ENCODE measurements at regions not wholly inside any gene's neighbourhood (a gene's known extent, or its start where the extent isn't known, plus 50 kb on each side); places are given as distances from the start of the nearest gene placed in this dataset.
"Not testable (repeated sequence)": the region's sequence is repeated elsewhere in the genome, so short reads cannot be mapped to it uniquely, and the experiment has no call there.

GRCh38 chr2:94576486-94576885 is 294.7 kb upstream of the TEKT4 start:
- not testable (repeated sequence) for DNase-seq

DNA sequence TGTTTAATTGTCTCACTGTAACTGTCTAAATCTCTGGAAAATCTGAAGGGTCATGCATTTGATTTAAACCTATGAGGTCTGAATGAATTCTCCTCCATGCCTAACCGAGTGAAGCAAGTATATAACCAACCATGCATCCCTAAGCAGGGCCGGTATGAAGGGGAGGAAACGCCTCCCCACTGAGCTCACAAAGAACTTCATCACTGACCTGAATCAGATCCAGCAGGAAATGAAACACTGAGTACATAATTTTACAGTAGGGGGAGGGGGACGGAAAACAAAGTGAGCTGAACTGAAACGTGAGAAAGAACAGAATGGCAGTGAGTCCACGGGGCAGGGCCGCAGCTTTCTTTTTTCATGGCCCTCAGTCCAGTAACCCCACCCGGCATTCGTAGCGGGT is 294.1 kb upstream of the TEKT4 start:
- not testable (repeated sequence) for DNase-seq

DNA sequence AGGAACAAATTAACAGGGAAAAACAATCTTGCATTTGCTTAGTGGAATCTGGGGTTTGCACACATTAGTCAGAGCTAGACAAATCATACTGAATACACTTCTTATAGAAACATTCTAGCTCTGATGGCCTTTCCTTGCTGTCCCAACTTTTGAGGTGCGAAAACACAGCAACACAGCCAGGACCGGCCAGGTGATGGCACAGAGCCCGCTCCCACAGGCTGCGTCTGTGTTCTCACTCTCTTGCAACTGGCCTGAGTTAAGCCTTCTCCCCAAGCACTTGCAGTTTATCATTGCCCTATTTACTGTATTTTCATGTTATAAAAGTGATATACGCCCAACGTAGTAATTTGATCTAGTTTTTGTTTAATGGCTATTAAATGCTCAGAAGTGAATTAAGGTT is 292.0 kb upstream of the TEKT4 start:
- DNase-seq = not testable (repeated sequence)

DNA sequence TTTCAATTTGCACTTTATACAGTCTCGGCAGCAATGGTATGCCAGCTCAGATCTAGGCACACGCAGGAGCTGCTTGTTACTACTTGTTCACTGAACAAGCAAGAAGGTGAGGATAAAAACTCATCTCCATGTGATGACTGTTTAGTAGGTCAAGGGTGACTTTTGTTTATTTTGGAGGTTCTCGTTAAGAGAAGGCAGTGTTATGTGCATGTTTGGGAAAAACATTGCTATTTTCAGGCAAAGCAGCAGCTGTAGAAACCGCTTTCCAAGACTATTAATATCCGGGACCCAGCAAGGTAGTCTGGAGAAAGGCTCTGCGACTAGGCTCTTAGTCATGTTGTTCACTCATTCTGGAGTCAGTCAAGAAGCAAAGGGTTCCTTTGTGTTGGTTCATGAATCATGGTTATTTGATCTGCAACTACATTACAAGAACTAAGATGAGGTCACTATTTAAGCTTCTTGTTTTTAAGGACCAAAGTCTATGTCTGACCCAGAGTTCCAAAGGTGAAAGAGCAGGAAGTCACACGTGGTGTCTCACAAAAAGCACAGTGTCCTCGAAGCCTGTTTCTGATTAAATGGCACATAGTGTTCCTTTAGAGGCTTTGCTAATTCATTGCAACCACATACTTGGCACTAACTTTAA is 288.0 kb upstream of the TEKT4 start:
- DNase-seq = not testable (repeated sequence)

GRCh38 chr2:94584569-94584968 is 286.7 kb upstream of the TEKT4 start:
- DNase-seq = not testable (repeated sequence)

DNA sequence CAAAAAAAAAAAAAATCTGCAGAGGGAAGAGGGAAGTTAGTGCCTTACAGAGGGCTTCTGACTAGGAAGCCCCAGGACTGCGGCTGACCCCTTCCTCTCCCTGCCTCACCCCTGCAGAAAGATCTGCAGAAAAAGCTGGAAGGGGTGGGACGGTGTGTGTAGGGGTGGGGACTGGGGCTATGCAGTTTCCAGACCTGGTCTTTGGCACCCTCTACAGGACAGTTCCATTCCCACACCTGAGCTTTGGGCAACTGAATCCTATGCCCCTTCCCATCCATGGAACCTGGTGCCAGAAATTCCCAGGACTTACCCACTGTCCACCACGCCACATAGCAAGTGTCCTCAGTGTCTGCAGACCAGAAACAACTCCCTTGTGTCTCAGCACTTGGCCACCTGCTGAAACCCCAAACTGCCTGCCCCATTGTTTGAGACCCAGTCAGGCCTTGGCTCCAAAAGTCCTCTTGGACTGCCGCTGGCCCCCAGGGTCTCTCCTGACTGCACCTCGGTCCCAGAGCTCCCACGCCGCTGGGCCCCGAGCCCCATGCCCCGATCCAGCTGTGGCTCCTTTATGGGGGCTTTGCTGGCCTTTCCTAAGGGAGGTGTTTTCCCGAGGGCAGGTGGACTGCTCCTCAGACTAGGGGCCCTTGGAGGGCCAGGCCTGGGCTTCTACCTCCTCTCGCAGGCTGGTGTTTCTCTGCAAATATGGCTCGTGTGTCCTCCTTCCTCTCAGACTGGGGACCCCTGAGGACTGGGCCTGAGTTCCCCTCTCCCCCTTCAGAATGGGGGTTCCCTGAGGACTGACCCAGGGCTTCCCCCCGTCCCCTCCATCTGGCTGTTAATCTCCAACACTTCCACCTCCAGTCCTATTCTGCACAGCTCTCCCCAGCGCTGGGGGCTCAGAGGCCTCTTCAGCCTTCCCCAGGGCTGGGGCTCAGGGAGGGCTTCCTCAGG is 284.9 kb upstream of the TEKT4 start:
- DNase-seq = not testable (repeated sequence)

DNA sequence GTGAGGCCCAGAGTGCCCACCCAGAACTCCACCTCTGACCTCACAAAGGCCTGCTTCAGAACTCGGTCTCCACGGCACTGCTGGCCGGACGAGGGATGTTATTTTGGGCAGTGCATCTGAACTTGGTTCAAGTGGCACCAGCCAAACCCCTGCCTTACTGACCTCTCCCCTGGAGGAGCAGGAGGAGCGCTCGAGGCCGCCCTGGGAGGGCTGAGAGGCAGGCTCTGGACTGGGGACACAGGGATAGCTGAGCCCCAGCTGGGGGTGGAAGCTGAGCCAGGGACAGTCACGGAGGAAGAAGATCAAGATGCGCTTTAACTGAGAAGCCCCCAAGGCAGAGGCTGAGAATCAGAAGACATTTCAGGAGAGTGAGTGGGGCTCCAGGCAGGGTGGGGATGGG is 284.2 kb upstream of the TEKT4 start:
- DNase-seq = not testable (repeated sequence)

GRCh38 chr2:94594019-94594836 is 277.0 kb upstream of the TEKT4 start:
- not testable (repeated sequence) for DNase-seq

DNA sequence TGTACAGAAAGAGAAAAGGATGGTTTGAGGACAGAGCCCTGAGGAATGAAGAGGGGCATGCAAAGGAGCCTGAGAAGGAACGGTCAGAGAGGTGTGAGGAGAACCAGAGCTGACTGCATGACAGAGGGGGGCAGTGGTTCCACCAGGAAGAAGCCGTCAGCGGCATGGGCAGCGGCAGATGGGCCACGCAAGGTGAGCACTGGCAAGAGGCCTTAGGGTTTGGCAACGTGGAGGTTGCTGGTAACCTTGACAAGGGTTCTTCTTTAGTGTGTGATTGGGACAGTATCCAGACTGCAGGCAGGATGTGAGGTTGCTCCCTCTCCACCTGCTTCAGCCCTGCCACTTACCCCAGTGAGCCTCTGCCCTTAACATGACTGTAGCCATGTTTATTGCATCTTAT is 275.3 kb upstream of the TEKT4 start:
- DNase-seq = not testable (repeated sequence)

DNA sequence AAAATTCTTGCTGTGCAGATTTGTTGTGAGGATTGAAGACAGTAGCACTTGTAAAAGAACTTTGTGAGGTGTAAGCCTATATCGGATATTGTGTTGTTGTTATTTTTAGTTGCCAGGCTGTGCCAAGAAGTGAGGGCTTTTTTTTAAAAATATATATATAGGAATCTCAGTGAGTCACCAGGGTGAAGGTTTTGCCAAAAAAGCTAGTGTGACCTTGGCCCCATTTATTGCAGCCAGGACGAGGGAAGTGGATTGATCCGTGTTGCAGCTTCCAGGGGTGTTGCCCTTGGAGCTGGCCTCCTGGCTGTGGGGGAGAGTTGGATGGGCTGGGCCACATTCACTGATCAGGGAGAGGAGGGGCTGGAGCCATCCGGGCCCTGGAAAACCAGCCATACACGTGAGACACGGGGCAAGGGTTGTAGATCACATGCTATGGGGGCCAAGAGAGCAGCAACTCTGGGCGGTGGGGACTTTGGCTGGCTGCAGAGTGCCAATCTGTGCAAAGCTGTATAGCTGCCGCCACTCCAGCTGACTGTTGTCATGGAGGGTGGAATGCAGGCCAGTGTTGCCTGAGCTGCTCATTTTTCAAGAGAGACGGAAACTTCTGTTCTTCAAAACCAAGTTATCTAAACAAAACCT is 273.0 kb upstream of the TEKT4 start:
- DNase-seq = not testable (repeated sequence)

DNA sequence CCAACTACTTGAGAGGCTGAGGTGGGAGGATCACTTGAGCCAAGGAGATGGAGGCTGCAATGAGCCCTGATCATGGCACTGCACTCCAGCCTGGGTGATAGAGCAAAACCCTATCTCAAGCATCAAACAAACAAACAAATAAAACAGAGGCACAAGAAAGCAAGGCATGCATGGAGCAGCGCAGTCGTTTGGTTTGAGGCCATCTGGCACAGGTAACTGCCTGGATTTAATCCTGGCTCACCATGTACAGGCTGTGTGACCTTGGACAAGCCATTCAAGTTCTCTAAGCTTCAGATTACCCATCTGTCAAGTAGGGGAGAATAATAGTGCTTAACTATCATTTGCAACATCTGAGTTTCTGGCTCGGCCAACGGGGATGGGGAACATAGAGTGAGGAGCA is 270.3 kb upstream of the TEKT4 start:
- DNase-seq = not testable (repeated sequence)

DNA sequence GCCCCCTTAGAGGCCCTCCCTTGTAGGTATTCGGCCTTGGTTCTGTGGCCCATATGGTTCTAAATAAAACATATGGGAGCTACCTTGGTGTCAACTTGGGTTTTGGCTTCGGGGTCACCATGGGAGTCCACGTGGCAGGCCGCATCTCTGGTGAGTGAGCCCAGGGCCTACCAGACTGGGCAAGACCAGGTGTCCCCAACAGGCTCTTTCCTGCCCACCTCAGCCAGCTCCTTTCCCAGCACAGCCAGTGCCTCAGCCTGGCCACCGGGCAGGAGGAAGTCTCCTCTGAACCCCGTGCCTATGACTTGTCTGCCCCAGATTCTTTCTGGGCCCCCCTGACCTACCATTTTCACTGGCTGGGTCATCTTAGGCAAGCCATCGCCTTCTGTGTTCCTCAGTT is 268.8 kb upstream of the TEKT4 start:
- no peak for DNase-seq

- no peak for DNase-seq
These were observed 249.1 kb upstream of the TEKT4 start for GRCh38 chr2:94622113-94622618.

DNA sequence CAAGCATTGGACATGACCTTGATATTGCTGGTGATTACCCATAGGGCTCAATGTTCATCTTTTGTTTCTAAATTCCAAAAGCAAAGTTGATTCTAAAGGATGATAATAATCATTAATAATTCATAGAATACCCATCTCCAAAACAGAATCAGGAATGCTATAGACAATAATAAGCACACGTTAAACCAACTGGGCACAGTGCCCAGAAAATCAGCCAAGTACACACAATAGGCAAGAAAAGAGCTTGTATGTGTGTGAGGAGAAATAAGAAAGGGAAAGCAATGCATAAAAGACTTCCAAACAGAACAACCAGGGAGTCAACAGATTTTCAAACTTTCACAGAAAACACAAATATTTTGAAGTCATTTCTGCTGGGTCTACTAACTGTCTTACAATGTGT is 242.3 kb upstream of the TEKT4 start:
- not testable (repeated sequence) for DNase-seq

- not testable (repeated sequence) for DNase-seq
These were observed 229.8 kb upstream of the TEKT4 start for GRCh38 chr2:94641397-94641796.

- not testable (repeated sequence) for DNase-seq
These were observed 219.1 kb upstream of the TEKT4 start for GRCh38 chr2:94652131-94652530.

- not testable (repeated sequence) for DNase-seq
These were observed 201.4 kb upstream of the TEKT4 start for GRCh38 chr2:94669858-94670257.

DNA sequence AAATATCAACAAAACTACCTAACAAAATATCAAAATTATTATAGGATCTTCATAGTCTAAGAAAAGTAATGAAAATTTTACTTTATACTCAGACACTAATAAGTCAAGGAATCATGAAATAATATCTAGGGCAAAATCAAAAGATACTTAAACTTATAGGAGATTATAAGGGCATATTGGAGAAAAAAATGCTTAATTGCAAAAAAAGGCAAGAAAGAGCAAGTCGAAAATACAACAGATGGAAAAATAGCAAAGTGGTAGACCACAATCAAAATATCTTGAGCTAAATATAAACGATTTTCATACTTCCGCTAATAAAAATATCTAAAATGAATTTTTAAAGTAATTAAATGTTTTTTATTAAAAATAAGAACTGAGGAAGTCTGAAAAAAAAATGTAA is 177.0 kb upstream of the TEKT4 start:
- not testable (repeated sequence) for DNase-seq

GRCh38 chr2:94708982-94709381 is 162.2 kb upstream of the TEKT4 start:
- DNase-seq = not testable (repeated sequence)

GRCh38 chr2:94725543-94725942 is 145.7 kb upstream of the TEKT4 start:
- DNase-seq = no peak

GRCh38 chr2:94735536-94735935 is 135.7 kb upstream of the TEKT4 start:
- not testable (repeated sequence) for DNase-seq

DNA sequence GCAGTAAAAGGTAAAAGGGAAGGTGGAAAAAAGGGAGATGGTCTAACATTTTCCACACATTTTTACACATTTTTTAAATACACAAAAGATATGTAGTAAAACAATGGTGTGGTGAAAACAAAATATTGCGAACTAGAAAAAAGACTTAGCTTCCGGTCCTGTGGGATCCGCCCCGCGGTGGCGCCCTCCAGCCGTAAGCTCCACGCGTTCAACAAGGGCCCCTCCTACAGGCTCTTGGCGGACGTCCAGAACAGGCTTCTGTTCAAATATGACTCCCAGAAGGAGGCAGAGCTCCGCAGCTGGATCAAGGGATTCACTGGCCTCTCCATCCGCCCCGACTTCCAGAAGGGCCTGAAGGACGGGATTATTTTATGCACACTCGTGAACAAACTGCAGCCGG is 134.1 kb upstream of the TEKT4 start:
- peak; percentile 39 for DNase-seq

All from NCI-H146 (cell line).